Hepatocyte (in vitro differentiated cells): ENCODE measurements at regions not wholly inside any gene's neighbourhood (a gene's known extent, or its start where the extent isn't known, plus 50 kb on each side); places are given as distances from the start of the nearest gene placed in this dataset.

Experiments used
- DNase-seq: peaks from one replicate; pipeline ENCODE4 v3.0.0-alpha.2; 2016; ENCODE audit warnings: low spot score
- H2AFZ ChIP-seq: fragments of 200-600 bp; sonication (generic); 2 replicates; pipeline ENCODE4 v1.6.0; 2016; ENCODE audit warnings: antibody characterized with exemption, mild to moderate bottlenecking
- H3K27ac ChIP-seq: fragments of 200-600 bp; sonication (generic); 2 replicates; pipeline ENCODE4 v1.5.1; 2016; ENCODE audit warnings: mild to moderate bottlenecking
- H3K27me3 ChIP-seq: fragments of 200-600 bp; sonication (generic); 2 replicates; pipeline ENCODE4 v1.6.1; 2016
- H3K36me3 ChIP-seq: fragments of 200-600 bp; sonication (generic); replicated peaks from 2 replicates; pipeline ENCODE4 v1.5.1; 2016; ENCODE audit warnings: low read depth; ENCODE audit not compliant: insufficient read depth
- H3K4me1 ChIP-seq: fragments of 200-600 bp; sonication (generic); 2 replicates; pipeline ENCODE4 v1.5.1; 2016; ENCODE audit warnings: mild to moderate bottlenecking, moderate library complexity; ENCODE audit not compliant: insufficient read depth
- H3K4me2 ChIP-seq: fragments of 200-600 bp; sonication (generic); 2 replicates; pipeline ENCODE4 v1.6.0; 2016
- H3K4me3 ChIP-seq: fragments of 200-600 bp; sonication (generic); 2 replicates; pipeline ENCODE4 v1.5.1; 2016; ENCODE audit warnings: mild to moderate bottlenecking
- H3K79me2 ChIP-seq: fragments of 200-600 bp; sonication (generic); 2 replicates; pipeline ENCODE4 v1.6.0; 2017; ENCODE audit warnings: mild to moderate bottlenecking
- H3K9me2 ChIP-seq: fragments of 200-600 bp; sonication (generic); replicated peaks from 2 replicates; pipeline ENCODE4 v1.6.0; 2017; ENCODE audit warnings: mild to moderate bottlenecking; ENCODE audit not compliant: insufficient read depth
- H3K9me3 ChIP-seq: fragments of 200-600 bp; sonication (generic); 2 replicates; pipeline ENCODE4 v1.5.1; 2016; ENCODE audit warnings: low read depth, mild to moderate bottlenecking
- H4K20me1 ChIP-seq: fragments of 200-600 bp; sonication (generic); 2 replicates; pipeline ENCODE4 v1.6.0; 2016; ENCODE audit warnings: mild to moderate bottlenecking; ENCODE audit not compliant: insufficient read depth, poor library complexity, severe bottlenecking
- CTCF ChIP-seq: fragments of 200-600 bp; sonication (generic); IDR thresholded peaks from 2 replicates; pipeline ENCODE4 v1.5.1; 2016; ENCODE audit warnings: antibody characterized with exemption, mild to moderate bottlenecking; ENCODE audit not compliant: poor library complexity
- EZH2 ChIP-seq: fragments of 200-600 bp; sonication (generic); IDR thresholded peaks from 2 replicates; pipeline ENCODE4 v1.6.1; 2016; ENCODE audit warnings: antibody characterized with exemption, mild to moderate bottlenecking, borderline replicate concordance
- EZH2phosphoT487 ChIP-seq: fragments of 200-600 bp; sonication (generic); IDR thresholded peaks from one replicate; pipeline ENCODE4 v1.6.1; 2018; ENCODE audit warnings: antibody characterized with exemption, mild to moderate bottlenecking, low read depth, moderate library complexity; ENCODE audit not compliant: unreplicated experiment, severe bottlenecking
- WGBS: methylation state at CpG from one replicate; pipeline ENCODE4 v1.1.6; 2016; ENCODE audit warnings: low lambda C conversion rate; ENCODE audit errors: missing lambda C conversion rate; 5-methylcytosine and 5-hydroxymethylcytosine counted together

DNA sequence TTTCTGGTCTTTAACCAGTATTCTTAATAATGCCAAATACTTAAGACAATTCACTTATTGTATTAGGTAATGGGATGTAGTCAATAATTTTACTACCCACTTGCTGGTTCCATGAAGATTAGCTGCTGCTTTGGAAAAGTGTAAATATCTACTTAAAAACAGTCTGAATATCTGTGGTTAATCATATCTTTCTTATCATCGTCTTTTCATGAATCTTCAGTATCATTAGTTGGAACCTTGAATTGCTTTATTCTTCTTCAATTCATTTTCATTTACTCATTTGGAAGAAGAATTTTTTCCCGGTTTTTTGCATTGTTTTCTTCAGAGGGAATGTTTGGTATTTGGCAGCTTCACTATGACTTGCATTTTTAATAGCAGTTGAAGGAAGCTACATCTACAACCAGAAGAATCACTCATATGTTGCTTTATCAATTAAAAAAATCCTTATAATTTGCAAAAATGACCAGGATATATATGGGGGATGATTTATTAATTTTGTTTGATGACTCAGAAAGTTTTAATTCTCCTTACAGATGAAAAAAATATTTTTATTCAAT is 1398.3 kb upstream of the CDH6 start:
- Histone ChIP-seq H3K4me2 (no peak overlapping the region), H3K27ac (no peak overlapping the region), H4K20me1 (no peaks in the 10 kb centered on the region), H3K9me2 (no peaks in the 10 kb centered on the region), H3K4me1 (no peaks in the 10 kb centered on the region), H3K4me3 (no peak overlapping the region), H3K36me3 (no peaks in the 10 kb centered on the region), H3K27me3 (no peaks in the 10 kb centered on the region), H3K9me3 (no peaks in the 10 kb centered on the region), H2AFZ (no peak overlapping the region), H3K79me2 (no peaks in the 10 kb centered on the region)
- WGBS, result 69% methylated on average over 2 of the region's 2 CpGs
- no peak for DNase-seq
- TF ChIP-seq CTCF (no peak), EZH2phosphoT487 (no peak), EZH2 (no peak)

DNA sequence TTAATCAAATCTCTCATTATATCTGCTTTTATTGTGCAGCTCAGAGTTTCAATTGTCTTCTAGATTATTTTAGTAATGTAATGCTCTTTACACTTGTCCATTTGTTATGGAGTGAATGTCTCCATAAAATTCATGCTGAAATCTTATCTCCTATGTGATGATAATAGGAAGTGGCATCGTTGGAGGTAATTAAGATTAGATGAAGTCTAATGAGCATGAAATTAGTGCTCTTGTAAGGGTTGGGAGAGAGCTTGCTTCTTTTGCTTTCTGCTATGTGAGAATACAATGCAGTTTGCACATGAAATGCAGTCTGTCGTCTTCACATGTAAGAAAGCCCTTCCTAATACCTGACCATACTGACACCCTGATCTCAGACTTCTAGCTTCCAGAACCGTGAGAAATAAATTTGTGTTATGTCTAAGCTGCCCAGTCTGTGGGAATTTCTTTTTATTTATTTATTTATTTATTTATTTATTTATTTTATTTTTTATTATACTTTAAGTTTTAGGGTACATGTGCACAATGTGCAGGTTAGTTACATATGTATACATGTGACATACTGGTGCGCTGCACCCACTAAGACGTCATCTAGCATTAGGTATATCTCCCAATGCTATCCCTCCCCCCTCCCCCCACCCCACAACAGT is 1399.2 kb upstream of the CDH6 start:
- H3K9me3 ChIP-seq, result no peaks in the 10 kb centered on the region
- no peaks in the 10 kb centered on the region for H3K36me3 ChIP-seq
- H3K4me2 ChIP-seq, result no peak overlapping the region
- H2AFZ ChIP-seq, result no peak overlapping the region
- no peaks in the 10 kb centered on the region for H3K27me3 ChIP-seq
- no peaks in the 10 kb centered on the region for H3K4me1 ChIP-seq
- no peak for DNase-seq
- H3K9me2 ChIP-seq, result no peaks in the 10 kb centered on the region
- H3K79me2 ChIP-seq, result no peaks in the 10 kb centered on the region
- 56% methylated on average over 5 of the region's 5 CpGs for WGBS
- TF ChIP-seq EZH2 (no peak), CTCF (no peak)
- H3K27ac ChIP-seq, result no peak overlapping the region
- H4K20me1 ChIP-seq, result no peaks in the 10 kb centered on the region
- H3K4me3 ChIP-seq, result no peak overlapping the region

- H3K36me3 ChIP-seq, result no peaks in the 10 kb centered on the region
- H3K4me2 ChIP-seq, result no peak overlapping the region
- no peak overlapping the region for H2AFZ ChIP-seq
- H3K4me1 ChIP-seq, result no peaks in the 10 kb centered on the region
- H3K9me2 ChIP-seq, result no peaks in the 10 kb centered on the region
- H3K9me3 ChIP-seq, result no peaks in the 10 kb centered on the region
- H4K20me1 ChIP-seq, result no peaks in the 10 kb centered on the region
- H3K27me3 ChIP-seq, result no peaks in the 10 kb centered on the region
- no peaks in the 10 kb centered on the region for H3K79me2 ChIP-seq
- H3K27ac ChIP-seq, result no peak overlapping the region
- TF ChIP-seq CTCF (no peak), EZH2phosphoT487 (no peak), EZH2 (no peak)
- H3K4me3 ChIP-seq, result no peak overlapping the region
- DNase-seq, result no peak
Observed at GRCh38 chr5:29790281-29790680, 1403.2 kb upstream of the CDH6 start.
